HG03558 (cell line): ENCODE measurements at regions not wholly inside any gene's neighbourhood (a gene's known extent, or its start where the extent isn't known, plus 50 kb on each side); places are given as distances from the start of the nearest gene placed in this dataset.

Experiments
- ATAC-seq: cut with Tn5 transposase; IDR thresholded peaks from one replicate; pipeline ENCODE4 v1.9.1; 2021; ENCODE audit warnings: moderate number of reproducible peaks; ENCODE audit not compliant: unreplicated experiment; ENCODE audit errors: extremely low read depth

GRCh38 chr12:81843599-81843998 is 84.4 kb upstream of the PPFIA2 start:
- no peak for ATAC-seq

DNA sequence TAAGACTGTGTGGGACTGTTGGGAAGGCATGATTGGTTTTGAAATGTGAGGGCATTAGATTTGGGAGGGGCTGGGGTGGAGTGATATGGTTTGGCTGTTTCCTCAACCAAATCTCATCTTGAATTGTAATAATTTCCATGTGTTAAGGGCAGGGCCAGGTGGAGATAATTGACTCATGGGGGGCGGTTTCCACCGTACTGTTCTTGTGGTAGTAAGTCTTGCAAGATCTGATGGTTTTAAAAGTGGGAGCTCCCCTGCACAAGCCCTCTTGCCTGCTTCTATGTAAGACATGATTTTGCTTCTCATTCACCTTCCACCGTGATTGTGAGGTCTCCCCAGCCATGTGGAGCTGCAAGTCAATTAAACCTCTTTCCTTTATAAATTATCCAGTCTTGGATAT is 76.6 kb upstream of the PPFIA2 start:
- no peak for ATAC-seq

- ATAC-seq, result no peak
These were observed 61.0 kb upstream of the PPFIA2 start for GRCh38 chr12:81819991-81820633.

DNA sequence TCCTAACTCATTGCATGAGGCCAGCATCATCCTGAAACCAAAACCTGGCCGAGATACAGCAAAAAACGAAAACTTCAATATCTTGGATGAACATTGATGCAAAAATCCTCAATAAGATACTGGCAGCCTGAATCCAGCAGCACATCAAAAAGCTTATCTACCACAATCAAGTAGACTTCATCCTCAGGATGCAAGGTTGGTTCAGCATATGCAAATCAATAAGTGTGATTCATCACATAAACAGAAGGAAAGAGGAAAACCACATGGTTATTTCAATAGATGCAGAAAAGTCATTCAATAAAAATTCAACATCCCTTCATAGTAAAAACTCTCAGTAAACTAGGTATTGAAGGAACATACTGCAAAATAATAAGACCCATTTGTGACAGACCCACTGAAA is 56.5 kb upstream of the PPFIA2 start:
- no peak for ATAC-seq

- ATAC-seq, result no peak
These were observed 52.6 kb upstream of the PPFIA2 start for GRCh38 chr12:81811778-81812125.

DNA sequence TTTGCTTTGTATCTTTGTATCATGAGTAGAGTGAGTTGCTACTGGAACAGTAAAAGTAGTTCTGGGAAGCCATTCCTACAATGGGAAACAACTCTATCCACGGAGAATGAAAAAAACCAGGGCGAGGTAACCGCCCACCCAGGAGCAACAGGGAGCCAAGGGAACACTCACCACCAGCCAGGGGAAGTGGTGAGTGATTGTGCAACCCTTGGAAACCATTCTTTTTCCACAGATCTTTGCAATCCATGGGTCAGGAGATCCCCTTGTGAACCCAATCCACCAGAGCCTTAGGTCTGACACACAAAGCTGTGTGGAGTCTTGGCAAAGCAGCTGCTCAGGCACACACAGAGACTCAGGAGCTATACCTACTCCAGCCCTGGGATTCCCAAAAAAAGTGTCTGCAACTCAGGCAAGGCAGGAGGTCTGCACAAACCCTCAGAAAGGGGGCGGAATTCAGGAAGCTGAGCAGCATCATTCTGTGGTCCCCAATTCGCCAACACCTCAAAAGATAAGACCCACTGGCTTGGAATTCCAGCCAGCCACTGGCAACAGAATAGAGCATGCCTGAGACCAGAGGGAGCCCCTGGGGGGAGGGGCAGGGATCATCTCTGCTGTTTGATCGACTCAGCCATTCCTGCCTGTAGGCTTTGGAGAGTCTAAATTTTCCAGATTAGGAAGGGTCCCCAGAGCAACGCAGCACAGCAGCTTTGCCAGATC is 52.1 kb upstream of the PPFIA2 start:
- no peak for ATAC-seq

GRCh38 chr12:81809829-81810595 is 50.9 kb upstream of the PPFIA2 start:
- ATAC-seq, result peak; percentile 70

DNA sequence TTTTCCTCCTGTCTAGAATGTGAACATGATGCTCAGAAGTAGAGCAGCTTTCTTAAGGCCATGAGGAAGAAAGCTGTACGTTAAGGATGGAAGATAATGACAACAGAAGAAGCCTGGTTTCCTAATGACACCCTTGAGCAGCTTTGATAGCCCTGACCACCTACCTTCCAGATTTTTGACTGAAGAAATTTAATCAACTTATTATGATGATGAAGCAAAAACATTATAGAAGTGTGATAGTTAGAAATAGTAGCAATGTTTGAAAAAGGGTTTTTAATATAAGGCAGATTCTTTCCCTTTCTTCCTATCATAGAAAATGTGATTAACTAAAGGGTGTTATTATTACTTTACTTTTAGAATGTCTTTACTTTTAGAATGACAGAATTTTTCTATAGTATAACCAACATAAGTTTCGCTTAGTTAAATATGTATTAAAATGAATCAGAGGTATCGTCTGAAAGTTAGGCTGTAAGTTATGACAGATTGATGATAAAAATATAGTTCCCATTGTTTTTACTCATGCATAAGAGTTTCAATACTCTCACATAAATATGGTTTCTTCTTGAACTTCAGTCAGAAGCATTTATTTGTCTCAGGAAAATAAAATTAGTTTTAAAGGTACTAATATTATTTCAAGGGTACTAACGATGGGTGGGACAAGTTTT is 50.1 kb upstream of the PPFIA2 start:
- ATAC-seq, result no peak
